SK-N-SH treated with all-trans-retinoic acid at 6 μM for 48 hours (cell line): ENCODE measurements at regions not wholly inside any gene's neighbourhood (a gene's known extent, or its start where the extent isn't known, plus 50 kb on each side); places are given as distances from the start of the nearest gene placed in this dataset.

Experiments
- ARNTL ChIP-seq: fragments of 450-650 bp; formaldehyde crosslinking; IDR thresholded peaks from 2 replicates; pipeline ENCODE4 v1.5.0; 2020; ENCODE audit warnings: low read depth, mild to moderate bottlenecking, moderate library complexity, borderline replicate concordance
- ESRRG ChIP-seq: fragments of 250-450 bp; sonication (Bioruptor Pico); IDR thresholded peaks from 2 replicates; pipeline ENCODE4 v1.6.1; 2021; ENCODE audit warnings: mild to moderate bottlenecking
- GLIS3 ChIP-seq: fragments of 250-450 bp; sonication (Bioruptor Pico); IDR thresholded peaks from 2 replicates; pipeline ENCODE4 v1.5.0; 2020; ENCODE audit warnings: mild to moderate bottlenecking, moderate library complexity
- TF ChIP-seq, protein P1 (sequence below): fragments of 250-450 bp; sonication (Bioruptor Pico); IDR thresholded peaks from 2 replicates; pipeline ENCODE4 v1.8.0; 2020; ENCODE audit warnings: mild to moderate bottlenecking, moderate library complexity, borderline replicate concordance
- TF ChIP-seq, protein P2 (sequence below): fragments of 250-450 bp; sonication (Bioruptor Pico); IDR thresholded peaks from 2 replicates; pipeline ENCODE4 v1.5.0; 2020; ENCODE audit warnings: mild to moderate bottlenecking, moderate library complexity

DNA sequence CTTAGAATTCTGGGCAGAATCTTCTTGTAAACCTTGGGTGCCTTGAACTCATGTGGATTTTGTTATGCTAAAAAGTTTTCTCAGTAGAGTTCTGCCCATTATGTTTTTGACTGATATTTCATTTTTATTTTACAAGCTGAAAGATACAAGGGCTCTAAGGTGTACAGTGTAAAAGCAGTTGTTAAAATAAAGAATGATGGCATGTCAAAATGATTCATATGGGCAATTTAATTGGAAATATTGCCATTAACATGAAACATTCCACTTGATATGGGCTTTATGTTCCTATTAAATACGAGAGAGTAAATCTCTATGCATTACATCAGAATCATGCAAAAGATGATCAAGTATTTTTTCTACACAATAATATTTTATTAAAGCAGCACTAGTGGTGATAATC is 295.1 kb upstream of the ATP2B1 start:
- no peak for TF ChIP-seq ARNTL
- TF ChIP-seq, protein P1, sequence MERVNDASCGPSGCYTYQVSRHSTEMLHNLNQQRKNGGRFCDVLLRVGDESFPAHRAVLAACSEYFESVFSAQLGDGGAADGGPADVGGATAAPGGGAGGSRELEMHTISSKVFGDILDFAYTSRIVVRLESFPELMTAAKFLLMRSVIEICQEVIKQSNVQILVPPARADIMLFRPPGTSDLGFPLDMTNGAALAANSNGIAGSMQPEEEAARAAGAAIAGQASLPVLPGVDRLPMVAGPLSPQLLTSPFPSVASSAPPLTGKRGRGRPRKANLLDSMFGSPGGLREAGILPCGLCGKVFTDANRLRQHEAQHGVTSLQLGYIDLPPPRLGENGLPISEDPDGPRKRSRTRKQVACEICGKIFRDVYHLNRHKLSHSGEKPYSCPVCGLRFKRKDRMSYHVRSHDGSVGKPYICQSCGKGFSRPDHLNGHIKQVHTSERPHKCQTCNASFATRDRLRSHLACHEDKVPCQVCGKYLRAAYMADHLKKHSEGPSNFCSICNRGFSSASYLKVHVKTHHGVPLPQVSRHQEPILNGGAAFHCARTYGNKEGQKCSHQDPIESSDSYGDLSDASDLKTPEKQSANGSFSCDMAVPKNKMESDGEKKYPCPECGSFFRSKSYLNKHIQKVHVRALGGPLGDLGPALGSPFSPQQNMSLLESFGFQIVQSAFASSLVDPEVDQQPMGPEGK (CRISPR knock-in tag): no peak
- TF ChIP-seq ESRRG: no peak
- TF ChIP-seq GLIS3 (CRISPR knock-in tag): no peak
- TF ChIP-seq, protein P2, sequence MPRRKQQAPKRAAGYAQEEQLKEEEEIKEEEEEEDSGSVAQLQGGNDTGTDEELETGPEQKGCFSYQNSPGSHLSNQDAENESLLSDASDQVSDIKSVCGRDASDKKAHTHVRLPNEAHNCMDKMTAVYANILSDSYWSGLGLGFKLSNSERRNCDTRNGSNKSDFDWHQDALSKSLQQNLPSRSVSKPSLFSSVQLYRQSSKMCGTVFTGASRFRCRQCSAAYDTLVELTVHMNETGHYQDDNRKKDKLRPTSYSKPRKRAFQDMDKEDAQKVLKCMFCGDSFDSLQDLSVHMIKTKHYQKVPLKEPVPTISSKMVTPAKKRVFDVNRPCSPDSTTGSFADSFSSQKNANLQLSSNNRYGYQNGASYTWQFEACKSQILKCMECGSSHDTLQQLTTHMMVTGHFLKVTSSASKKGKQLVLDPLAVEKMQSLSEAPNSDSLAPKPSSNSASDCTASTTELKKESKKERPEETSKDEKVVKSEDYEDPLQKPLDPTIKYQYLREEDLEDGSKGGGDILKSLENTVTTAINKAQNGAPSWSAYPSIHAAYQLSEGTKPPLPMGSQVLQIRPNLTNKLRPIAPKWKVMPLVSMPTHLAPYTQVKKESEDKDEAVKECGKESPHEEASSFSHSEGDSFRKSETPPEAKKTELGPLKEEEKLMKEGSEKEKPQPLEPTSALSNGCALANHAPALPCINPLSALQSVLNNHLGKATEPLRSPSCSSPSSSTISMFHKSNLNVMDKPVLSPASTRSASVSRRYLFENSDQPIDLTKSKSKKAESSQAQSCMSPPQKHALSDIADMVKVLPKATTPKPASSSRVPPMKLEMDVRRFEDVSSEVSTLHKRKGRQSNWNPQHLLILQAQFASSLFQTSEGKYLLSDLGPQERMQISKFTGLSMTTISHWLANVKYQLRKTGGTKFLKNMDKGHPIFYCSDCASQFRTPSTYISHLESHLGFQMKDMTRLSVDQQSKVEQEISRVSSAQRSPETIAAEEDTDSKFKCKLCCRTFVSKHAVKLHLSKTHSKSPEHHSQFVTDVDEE: no peak
